Bronchial epithelial cell (primary cell): ENCODE measurements at regions not wholly inside any gene's neighbourhood (a gene's known extent, or its start where the extent isn't known, plus 50 kb on each side); places are given as distances from the start of the nearest gene placed in this dataset.

Experiments used
- DNase-seq: peaks from one replicate; pipeline ENCODE4 v3.0.0-alpha.2; 2010; ENCODE audit warnings: low read depth
- FAIRE-seq: peaks from 2 replicates; lab custom pipeline; 2011; peaks lifted over from hg19 to GRCh38; lab: Jason Lieb, UNC
- H3K27me3 ChIP-seq: 2 replicates; pipeline ENCODE4 v1.5.1; 2011; ENCODE audit warnings: low read length; ENCODE audit not compliant: control insufficient read depth, insufficient read depth
- H3K36me3 ChIP-seq: 2 replicates; pipeline ENCODE4 v1.5.1; 2011; ENCODE audit warnings: low read length; ENCODE audit not compliant: control insufficient read depth, insufficient read depth
- H3K4me3 ChIP-seq: 2 replicates; pipeline ENCODE4 v1.5.1; 2011; ENCODE audit warnings: mild to moderate bottlenecking, low read depth, low read length, control low read depth
- TF ChIP-seq, protein P1 (sequence below): IDR thresholded peaks from 2 replicates; pipeline ENCODE4 v1.5.1; 2011; ENCODE audit warnings: mild to moderate bottlenecking, moderate library complexity, low read length, control low read depth, inconsistent platforms; ENCODE audit not compliant: insufficient read depth, severe bottlenecking

DNA sequence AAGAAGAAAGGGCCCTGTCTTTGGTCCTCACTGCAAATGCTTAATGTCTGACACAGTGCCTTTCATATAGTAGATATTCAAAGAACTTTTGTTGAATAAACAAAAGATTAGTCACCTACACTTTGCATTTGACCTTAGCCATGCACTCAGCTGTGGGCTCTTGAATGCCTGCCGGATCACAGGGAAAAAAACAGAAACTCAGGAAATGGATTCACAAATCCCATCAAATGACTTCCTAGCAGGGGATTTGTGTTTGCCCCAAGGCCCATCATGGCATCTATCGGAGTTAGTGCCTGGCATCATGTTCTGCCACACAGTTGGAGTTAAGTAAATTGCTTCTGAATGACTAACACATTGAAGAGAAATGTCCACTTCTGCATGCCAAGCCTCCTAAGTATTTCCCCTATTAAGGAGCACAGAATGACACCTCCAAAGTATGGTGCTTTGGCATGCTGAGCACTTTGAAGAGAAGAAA, 72.3 kb upstream of the DST start:
- H3K27me3 ChIP-seq, result no peaks in the 10 kb centered on the region
- no peak overlapping the region for H3K4me3 ChIP-seq
- DNase-seq (peak; percentile 85), FAIRE-seq (no peak)
- H3K36me3 ChIP-seq, result no peaks in the 10 kb centered on the region
- TF ChIP-seq, protein P1, sequence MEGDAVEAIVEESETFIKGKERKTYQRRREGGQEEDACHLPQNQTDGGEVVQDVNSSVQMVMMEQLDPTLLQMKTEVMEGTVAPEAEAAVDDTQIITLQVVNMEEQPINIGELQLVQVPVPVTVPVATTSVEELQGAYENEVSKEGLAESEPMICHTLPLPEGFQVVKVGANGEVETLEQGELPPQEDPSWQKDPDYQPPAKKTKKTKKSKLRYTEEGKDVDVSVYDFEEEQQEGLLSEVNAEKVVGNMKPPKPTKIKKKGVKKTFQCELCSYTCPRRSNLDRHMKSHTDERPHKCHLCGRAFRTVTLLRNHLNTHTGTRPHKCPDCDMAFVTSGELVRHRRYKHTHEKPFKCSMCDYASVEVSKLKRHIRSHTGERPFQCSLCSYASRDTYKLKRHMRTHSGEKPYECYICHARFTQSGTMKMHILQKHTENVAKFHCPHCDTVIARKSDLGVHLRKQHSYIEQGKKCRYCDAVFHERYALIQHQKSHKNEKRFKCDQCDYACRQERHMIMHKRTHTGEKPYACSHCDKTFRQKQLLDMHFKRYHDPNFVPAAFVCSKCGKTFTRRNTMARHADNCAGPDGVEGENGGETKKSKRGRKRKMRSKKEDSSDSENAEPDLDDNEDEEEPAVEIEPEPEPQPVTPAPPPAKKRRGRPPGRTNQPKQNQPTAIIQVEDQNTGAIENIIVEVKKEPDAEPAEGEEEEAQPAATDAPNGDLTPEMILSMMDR, result no peak

DNA sequence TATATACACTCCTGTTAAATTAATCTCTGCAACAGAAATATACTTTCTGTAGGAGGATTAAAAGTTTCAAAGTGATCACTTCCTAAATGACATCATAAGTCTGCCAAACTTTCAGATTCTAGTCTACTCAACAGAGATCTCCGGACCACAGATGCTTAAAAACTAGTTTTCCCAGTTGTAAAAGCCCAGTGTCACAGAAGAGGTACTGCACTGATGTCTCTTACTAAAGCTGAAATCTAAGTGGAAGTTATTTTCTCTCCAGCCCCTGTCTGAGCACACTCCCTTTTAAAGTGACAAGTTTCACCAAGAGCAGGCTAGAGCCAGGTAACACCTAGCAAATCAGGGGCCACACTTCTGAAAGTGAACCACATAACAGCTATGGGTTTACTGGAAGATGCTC, 71.6 kb upstream of the DST start:
- TF ChIP-seq, protein P1, result no peak
- FAIRE-seq (no peak), DNase-seq (no peak)
- Histone ChIP-seq H3K36me3 (no peaks in the 10 kb centered on the region), H3K4me3 (no peak overlapping the region), H3K27me3 (no peaks in the 10 kb centered on the region)

DNA sequence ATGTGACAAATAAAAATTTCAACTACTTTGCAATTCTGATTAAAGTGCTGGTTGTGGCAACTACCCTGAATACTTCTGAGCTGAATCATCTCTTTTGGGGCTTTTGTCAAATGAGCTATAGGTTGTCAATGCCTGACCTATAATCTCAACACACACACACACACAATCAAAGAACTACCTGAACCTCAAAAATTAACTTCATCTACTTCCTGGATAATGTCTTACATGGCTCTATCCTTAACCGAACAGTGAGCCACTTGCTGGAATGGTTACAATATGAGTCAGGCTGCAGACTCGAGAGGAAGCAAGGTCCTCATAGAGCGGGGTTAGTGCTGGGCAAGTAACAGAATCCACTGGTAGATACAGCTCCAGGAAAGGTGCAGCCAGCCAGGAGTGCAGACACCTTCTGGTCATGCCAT, 70.6 kb upstream of the DST start:
- FAIRE-seq, result no peak
- TF ChIP-seq, protein P1, result no peak
- DNase-seq, result peak; percentile 84
- Histone ChIP-seq H3K4me3 (no peak overlapping the region), H3K36me3 (no peaks in the 10 kb centered on the region), H3K27me3 (no peaks in the 10 kb centered on the region)

DNA sequence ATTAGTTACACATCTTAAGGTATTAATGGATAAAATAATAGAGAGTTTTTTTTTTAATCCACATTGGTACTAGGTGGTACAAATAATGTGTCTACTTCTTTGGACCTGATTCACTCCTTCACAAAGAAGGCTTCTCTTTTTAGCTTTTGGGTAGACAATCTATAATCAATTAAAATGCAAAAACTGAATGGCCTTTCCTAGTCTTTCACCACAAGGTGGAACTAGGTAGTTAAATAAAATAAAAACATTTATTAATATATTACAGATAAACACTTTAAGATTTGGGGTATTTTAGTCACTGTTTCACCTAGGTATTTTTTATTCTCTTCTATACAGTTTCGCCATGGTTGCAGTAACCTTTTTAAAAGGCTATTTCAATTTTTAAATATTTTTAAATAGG, 68.3 kb upstream of the DST start:
- H3K36me3 ChIP-seq, result no peaks in the 10 kb centered on the region
- no peak overlapping the region for H3K4me3 ChIP-seq
- no peak for DNase-seq
- FAIRE-seq, result no peak
- no peaks in the 10 kb centered on the region for H3K27me3 ChIP-seq
- TF ChIP-seq, protein P1, result no peak

DNA sequence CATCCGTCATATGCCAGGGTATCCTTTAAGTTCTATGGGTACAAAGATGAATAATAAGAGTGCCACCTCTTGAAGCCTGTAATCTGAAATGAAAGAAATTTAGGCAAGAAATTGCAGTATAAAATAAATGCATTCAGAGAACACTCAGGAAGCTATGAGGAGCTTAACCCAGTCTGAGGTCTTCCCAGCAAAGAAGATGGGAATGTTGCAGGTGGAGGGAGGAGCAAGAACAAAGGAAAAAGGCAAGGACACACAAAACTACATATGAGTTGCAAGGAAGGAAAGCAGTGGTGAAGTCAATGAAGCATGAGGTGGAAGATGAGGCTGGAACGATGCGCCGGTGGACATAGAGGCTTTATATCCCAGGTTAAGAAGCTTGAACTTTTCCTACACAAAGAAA, 67.0 kb upstream of the DST start:
- DNase-seq (no peak), FAIRE-seq (no peak)
- TF ChIP-seq, protein P1, result no peak
- Histone ChIP-seq H3K27me3 (no peaks in the 10 kb centered on the region), H3K36me3 (no peaks in the 10 kb centered on the region), H3K4me3 (no peak overlapping the region)

DNA sequence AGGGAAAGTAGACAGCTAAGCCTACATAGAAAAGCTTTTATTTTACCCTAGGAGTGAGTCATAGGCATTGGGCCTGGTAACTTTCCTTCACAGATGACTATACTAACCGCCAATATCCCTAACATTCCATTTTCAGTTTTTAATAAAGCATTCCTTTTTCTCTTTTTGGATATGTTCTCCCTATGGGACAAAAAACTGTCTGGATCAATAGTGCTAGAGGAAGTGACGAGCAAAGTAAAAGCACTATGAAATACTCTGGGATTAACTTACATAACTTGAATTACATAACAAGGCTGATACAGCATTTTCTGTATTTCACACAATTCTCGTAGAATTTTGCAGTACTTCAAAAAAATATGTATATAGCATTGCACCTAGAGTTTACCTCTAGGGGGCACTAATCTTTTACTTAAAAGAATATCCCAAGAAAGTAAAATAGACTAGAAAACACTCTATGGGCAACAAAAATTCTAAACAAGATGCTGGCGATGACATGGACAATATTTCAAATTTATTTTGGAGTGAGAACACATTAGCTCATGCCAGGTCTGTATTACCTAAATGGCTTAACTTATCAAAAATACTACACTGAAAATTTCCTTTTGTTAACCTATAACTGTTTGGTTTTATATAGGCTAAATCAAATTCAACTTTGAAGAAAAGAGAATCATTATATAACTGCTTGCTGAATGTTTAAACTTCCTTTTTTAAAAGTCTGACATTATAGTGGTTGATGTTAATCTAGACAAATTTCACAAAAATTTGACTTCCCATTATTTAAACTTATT, 66.3 kb upstream of the DST start:
- Histone ChIP-seq H3K4me3 (no peak overlapping the region), H3K27me3 (no peaks in the 10 kb centered on the region), H3K36me3 (no peaks in the 10 kb centered on the region)
- no peak for FAIRE-seq
- TF ChIP-seq, protein P1, result peak; percentile 31
- peak; percentile 64 for DNase-seq
